ENCODE measurements at regions not wholly inside any gene's neighbourhood (a gene's known extent, or its start where the extent isn't known, plus 50 kb on each side); places are given as distances from the start of the nearest gene placed in this dataset.

- Histone ChIP-seq H3K9me3 (ENCODE audit: control insufficient read depth, low read length) (no peaks in the 10 kb centered on the region), H3K79me2 (no peaks in the 10 kb centered on the region)
- no peak for TF ChIP-seq CTCF (IDR thresholded peaks at IDR 0.05)
Observed at GRCh38 chr6:12404651-12405050, 114.5 kb downstream of the EDN1 start.

DNA sequence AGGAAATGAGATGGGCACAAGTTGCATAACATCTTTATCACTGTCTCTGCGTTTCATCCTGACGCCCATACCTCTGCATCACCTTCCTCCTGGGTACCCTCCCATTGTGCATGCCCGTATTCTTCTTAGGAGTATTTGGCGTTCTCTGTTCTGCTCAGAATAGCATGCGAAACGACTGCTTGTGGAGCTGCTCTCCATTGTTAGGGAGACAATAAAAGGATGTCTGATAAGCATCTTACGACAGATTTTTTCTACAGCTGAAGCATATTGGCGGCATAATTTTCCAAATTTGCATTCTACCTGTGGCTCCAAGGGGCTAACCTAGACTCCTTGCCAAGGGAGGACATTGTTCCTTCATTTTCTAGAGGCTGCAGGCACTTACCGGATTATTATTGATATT, 118.6 kb downstream of the EDN1 start:
- TF ChIP-seq CTCF (IDR thresholded peaks at IDR 0.05) = no peak
- Histone ChIP-seq H3K4me3 (ENCODE audit: low read depth, low read length) (no peak overlapping the region), H3K9ac (no peak overlapping the region), H3K27ac (no peak overlapping the region), H2AFZ (no peak overlapping the region), H3K36me3 (ENCODE audit: control insufficient read depth, insufficient read depth, low read length) (no peaks in the 10 kb centered on the region), H3K27me3 (ENCODE audit: control insufficient read depth, insufficient read depth, low read length) (no peaks in the 10 kb centered on the region), H3K79me2 (no peaks in the 10 kb centered on the region), H3K4me2 (ENCODE audit: low read length) (no peak overlapping the region), H3K9me3 (ENCODE audit: control insufficient read depth, low read length) (no peaks in the 10 kb centered on the region), H3K4me1 (no peaks in the 10 kb centered on the region)

More at GRCh38 chr6:12404651-12405050, 114.5 kb downstream of the EDN1 start:
- Histone ChIP-seq H3K27ac (no peak overlapping the region), H3K9ac (no peak overlapping the region), H3K4me2 (ENCODE audit: low read length) (no peak overlapping the region), H3K27me3 (ENCODE audit: control insufficient read depth, insufficient read depth, low read length) (no peaks in the 10 kb centered on the region), H3K4me3 (ENCODE audit: low read depth, low read length) (no peak overlapping the region), H2AFZ (no peak overlapping the region), H3K4me1 (no peaks in the 10 kb centered on the region), H3K36me3 (ENCODE audit: control insufficient read depth, insufficient read depth, low read length) (no peaks in the 10 kb centered on the region)

- no peak overlapping the region for H3K4me2 ChIP-seq (ENCODE audit: low read length)
- no peak overlapping the region for H3K27ac ChIP-seq
- H3K4me3 ChIP-seq (ENCODE audit: low read depth, low read length) = no peak overlapping the region
- no peak for TF ChIP-seq CTCF (IDR thresholded peaks at IDR 0.05)
- H3K9ac ChIP-seq = no peak overlapping the region
- H3K36me3 ChIP-seq (ENCODE audit: control insufficient read depth, insufficient read depth, low read length) = no peaks in the 10 kb centered on the region
- H3K9me3 ChIP-seq (ENCODE audit: control insufficient read depth, low read length) = no peaks in the 10 kb centered on the region
- no peaks in the 10 kb centered on the region for H3K27me3 ChIP-seq (ENCODE audit: control insufficient read depth, insufficient read depth, low read length)
- H3K4me1 ChIP-seq = no peaks in the 10 kb centered on the region
- no peaks in the 10 kb centered on the region for H3K79me2 ChIP-seq
- H2AFZ ChIP-seq = no peak overlapping the region
Observed at GRCh38 chr6:12410946-12411345, 120.8 kb downstream of the EDN1 start.

- Histone ChIP-seq H3K27me3 (ENCODE audit: control insufficient read depth, insufficient read depth, low read length) (no peaks in the 10 kb centered on the region), H2AFZ (no peak overlapping the region), H3K4me1 (no peaks in the 10 kb centered on the region), H3K36me3 (ENCODE audit: control insufficient read depth, insufficient read depth, low read length) (no peaks in the 10 kb centered on the region), H3K27ac (no peak overlapping the region), H3K9ac (no peak overlapping the region), H3K9me3 (ENCODE audit: control insufficient read depth, low read length) (no peaks in the 10 kb centered on the region), H3K79me2 (no peaks in the 10 kb centered on the region), H3K4me2 (ENCODE audit: low read length) (no peak overlapping the region), H3K4me3 (ENCODE audit: low read depth, low read length) (no peak overlapping the region)
- TF ChIP-seq CTCF (IDR thresholded peaks at IDR 0.05) = no peak
Observed at GRCh38 chr6:12414096-12414675, 124.0 kb downstream of the EDN1 start.

GRCh38 chr6:12415980-12416598, 125.9 kb downstream of the EDN1 start:
- Histone ChIP-seq H3K36me3 (ENCODE audit: control insufficient read depth, insufficient read depth, low read length) (no peaks in the 10 kb centered on the region), H3K79me2 (no peaks in the 10 kb centered on the region), H3K27ac (no peak overlapping the region), H3K9me3 (ENCODE audit: control insufficient read depth, low read length) (no peaks in the 10 kb centered on the region), H2AFZ (no peak overlapping the region), H3K4me1 (no peaks in the 10 kb centered on the region), H3K4me3 (ENCODE audit: low read depth, low read length) (no peak overlapping the region), H3K4me2 (ENCODE audit: low read length) (no peak overlapping the region), H3K9ac (no peak overlapping the region), H3K27me3 (ENCODE audit: control insufficient read depth, insufficient read depth, low read length) (no peaks in the 10 kb centered on the region)
- TF ChIP-seq CTCF (IDR thresholded peaks at IDR 0.05) = no peak
